HG02588 (cell line): ENCODE measurements at regions not wholly inside any gene's neighbourhood (a gene's known extent, or its start where the extent isn't known, plus 50 kb on each side); places are given as distances from the start of the nearest gene placed in this dataset.

Experiments
- ATAC-seq: cut with Tn5 transposase; IDR thresholded peaks from one replicate; pipeline ENCODE4 v1.9.1; 2021; ENCODE audit warnings: mild to moderate bottlenecking, moderate library complexity; ENCODE audit not compliant: unreplicated experiment

GRCh38 chr10:130751106-130751840 lies 560.2 kb downstream of the TCERG1L start:
- ATAC-seq, result no peak

- no peak for ATAC-seq
Measured at GRCh38 chr10:130751851-130752250, 559.7 kb downstream of the TCERG1L start.

GRCh38 chr10:130756651-130757050 lies 554.9 kb downstream of the TCERG1L start:
- no peak for ATAC-seq

GRCh38 chr10:130757271-130757670 lies 554.2 kb downstream of the TCERG1L start:
- ATAC-seq, result no peak

GRCh38 chr10:130757821-130758489 lies 553.6 kb downstream of the TCERG1L start:
- ATAC-seq, result no peak

GRCh38 chr10:130758529-130758928 lies 553.0 kb downstream of the TCERG1L start:
- ATAC-seq, result no peak

DNA sequence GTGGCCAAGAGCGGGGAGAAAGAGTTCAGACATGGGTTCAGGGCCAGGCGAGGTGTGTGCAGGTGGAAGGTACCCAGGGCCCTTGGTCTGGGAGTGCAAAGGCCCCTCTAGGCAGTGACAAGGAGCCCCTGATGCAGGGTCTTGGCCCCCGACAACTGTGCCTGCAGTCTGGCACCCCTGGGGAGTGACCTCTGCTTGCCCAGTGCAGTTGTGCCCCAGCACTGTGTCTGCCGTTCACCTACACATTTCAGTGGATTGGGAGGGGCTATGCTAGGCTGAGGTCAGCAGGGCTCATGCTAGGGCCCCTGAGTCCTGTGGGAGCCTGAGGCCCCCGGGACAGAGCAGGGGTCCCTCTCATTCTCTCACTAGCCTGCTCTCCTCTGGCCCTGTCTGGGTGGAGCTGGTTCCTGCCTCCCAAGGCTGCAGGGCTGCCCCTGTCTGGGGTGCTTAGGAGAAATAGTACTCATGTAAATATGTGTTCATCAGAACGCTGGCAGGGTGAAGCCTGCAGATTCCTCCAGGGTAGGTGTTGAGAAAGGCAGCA lies 550.4 kb downstream of the TCERG1L start:
- no peak for ATAC-seq

DNA sequence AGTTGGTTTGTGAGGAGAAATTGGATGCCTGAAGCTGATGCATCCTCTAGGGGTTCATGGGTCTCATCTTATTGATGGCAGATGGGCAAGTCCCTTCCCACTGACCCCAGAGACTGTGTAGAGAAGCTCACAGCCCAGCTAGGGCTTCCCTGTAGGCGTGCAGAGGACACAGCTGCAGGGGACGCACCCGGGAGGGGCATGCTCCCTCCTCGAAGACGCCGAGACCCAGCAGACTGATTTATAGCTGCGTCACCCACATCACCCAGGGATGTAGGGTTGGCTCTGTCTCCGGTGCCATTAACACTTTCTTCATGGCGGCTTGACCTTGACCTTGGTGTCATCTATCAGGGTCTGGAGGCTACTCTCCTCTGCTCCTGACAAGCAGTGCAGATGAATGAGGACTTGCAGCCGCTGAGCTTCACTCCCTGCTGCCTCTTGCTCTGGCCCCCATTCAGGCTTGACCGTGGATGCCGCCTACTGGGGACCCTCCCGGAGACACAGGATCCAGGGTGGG lies 549.7 kb downstream of the TCERG1L start:
- no peak for ATAC-seq

DNA sequence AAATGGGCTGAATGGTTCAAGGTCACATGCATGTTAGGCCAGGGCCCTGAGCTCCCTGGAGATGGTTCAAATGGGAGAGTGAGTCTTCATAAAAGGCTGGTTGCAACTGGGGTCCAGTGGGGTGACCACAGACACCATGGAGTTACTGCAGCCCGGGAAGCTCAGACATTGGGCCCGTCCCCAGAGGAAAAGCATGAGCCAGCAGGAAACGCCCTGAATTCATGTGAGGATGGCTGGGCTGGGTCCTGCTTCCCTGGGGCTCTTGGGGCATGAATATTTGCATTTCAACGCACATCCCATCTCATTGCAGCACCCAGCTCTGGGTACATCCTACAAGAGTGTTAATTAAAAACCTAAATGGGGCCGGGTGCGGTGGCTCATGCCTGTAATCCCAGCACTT lies 549.0 kb downstream of the TCERG1L start:
- no peak for ATAC-seq

GRCh38 chr10:130763071-130763470 lies 548.5 kb downstream of the TCERG1L start:
- no peak for ATAC-seq

DNA sequence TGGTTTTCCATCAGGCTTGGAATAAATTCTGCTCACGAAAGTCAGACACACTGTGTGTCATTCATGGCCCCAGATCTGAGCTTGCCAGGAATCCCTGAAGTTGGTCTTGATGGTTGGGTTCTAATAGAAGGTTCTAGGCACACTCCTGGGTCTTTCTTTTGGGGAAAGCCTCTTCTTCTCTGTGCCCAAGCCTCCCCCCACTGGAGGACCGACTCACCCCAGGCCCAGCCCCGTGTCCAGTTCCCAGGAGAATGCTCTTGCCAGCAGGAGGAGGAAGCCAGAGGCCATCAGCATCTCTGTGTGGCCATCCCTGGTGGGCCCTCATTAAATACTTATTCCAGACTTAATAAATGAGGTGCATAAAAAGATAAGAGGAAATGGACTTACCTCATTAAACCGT lies 548.0 kb downstream of the TCERG1L start:
- ATAC-seq, result no peak

GRCh38 chr10:130764651-130765050 lies 546.9 kb downstream of the TCERG1L start:
- no peak for ATAC-seq

GRCh38 chr10:130766071-130766470 lies 545.5 kb downstream of the TCERG1L start:
- ATAC-seq, result no peak

DNA sequence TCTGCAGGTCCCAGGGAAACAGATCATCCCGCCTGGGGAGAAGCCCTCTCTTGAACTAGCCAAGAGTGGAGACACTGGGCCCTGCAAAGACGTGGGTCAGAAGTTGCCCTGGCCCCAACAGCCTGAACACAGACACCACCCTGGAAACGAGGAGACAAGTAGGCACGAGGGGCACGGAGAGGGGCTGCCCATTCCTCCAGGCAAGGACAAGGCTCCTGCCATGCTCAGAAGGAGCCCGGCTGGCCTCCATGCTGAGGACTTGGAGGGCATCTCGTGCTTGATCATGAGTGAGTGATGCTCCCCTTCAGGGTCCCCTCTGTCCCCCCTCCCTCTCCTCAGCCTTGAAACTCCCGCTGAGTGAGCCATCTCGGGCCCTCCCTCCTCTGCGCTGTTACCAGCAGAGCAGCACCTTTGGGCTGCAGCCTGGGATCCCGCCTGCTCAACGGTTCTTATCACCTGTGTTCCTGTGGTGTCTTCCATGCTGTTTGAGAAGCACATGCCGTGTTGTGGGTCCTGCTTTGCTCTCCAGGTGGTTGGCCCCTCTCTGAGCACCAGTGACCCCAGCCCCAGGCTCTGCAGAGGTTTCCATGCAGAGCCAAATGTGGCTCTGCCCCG lies 544.3 kb downstream of the TCERG1L start:
- no peak for ATAC-seq

DNA sequence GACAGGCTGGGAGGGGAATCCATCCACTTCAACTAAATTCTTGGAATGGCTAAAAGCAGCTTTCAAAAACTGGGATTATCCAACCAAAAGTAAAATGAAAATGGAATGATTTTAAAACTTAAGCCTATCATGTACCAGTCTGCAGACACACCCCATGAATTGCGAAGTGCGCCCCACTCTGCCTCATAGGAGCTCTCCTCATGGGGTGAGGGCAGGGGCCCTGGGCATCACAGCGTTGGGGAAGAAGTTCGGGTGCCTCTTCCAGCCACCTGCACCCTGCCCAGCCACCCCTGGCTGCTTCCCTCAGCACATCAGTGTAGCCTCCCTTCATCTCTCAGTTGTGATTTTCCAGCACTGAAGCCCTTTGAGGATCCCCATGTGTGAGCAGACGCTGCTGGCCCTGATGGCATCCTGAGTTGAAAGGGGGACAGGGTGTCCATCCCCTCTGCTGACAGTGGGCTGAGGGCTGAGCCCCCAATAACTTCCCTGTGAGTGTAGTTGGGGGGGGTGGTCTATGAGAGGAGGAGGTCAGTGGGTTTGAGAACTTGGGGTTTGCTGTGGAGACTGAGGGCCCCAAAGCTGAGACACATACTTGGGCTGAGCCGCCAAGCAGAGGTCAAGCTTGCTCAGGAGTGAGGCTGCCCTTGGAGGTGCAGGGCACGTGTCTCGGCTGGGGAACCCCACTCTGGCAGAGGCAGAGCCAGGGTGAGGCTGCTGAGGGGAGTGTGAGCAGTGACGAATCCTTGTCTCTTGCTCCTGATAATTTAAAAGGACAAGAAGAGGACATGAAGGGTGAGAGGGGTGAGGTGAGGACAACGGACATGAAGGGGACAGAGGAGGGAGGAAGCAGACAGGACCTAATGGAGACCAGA lies 542.1 kb downstream of the TCERG1L start:
- ATAC-seq, result no peak

- no peak for ATAC-seq
Measured at GRCh38 chr10:130770018-130770630, 541.4 kb downstream of the TCERG1L start.

GRCh38 chr10:130771491-130771946 lies 540.0 kb downstream of the TCERG1L start:
- no peak for ATAC-seq

DNA sequence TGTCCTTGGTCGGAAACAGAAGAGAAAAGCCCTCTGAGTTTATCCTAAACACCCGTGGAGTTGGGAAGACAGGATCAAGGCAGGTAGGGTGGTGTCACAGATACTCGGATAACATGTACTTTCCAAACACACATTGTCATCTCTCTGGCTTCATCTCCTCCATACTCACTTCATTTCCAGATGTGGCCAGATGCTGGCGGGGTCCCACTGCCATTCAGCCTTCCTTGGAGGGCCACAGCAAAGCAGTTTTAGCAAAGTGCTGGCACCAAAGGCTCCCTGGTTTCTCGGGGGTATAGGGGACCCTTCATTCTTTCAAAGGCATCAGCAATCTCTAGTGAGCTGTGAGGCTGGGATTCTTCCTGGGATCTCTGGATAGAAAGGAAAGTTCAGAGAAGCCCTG lies 539.5 kb downstream of the TCERG1L start:
- ATAC-seq, result no peak

- no peak for ATAC-seq
Measured at GRCh38 chr10:130772676-130773075, 538.8 kb downstream of the TCERG1L start.

- no peak for ATAC-seq
Measured at GRCh38 chr10:130773941-130774340, 537.6 kb downstream of the TCERG1L start.
